Heart left ventricle (tissue), 16 donors: ENCODE measurements at regions not wholly inside any gene's neighbourhood (a gene's known extent, or its start where the extent isn't known, plus 50 kb on each side); places are given as distances from the start of the nearest gene placed in this dataset.
A peak's percentile ranks its signal among the peaks of the same experiment; 100 is the strongest.

Experiments
- ATAC-seq, 4 donors: fragments of 200-7000 bp; cut with Tn5 transposase; one replicate each; pipeline ENCODE4 v1.9.1; 2020 to 2022; ENCODE audit warnings: moderate library complexity in 4 of 4, mild to moderate bottlenecking in 3 of 4, moderate number of reproducible peaks in 1 of 4
- DNase-seq, 5 donors: peaks; one replicate each; pipeline ENCODE4 v3.0.0-alpha.2; 2020
- H3K27ac ChIP-seq, 12 donors: fragments of 200-600 bp; sonication (generic) in 4 of 12; one replicate each; pipeline versions ENCODE4 v1.5.0 to v1.8.0; 2016 to 2022; ENCODE audit warnings: mild to moderate bottlenecking in 2 of 12
- H3K27me3 ChIP-seq, 9 donors: fragments of 200-600 bp; sonication (generic) in 2 of 9; one replicate each; pipeline versions ENCODE4 v1.5.1 to v1.8.0; 2016 to 2022; ENCODE audit warnings: mild to moderate bottlenecking in 3 of 9
- H3K36me3 ChIP-seq, 9 donors: fragments of 200-600 bp; sonication (generic) in 2 of 9; one replicate each; pipeline versions ENCODE4 v1.5.0 to v1.8.0; 2018 to 2022; ENCODE audit warnings: mild to moderate bottlenecking in 2 of 9
- H3K4me1 ChIP-seq, 12 donors: fragments of 200-600 bp; sonication (generic) in 4 of 12; one replicate each; pipeline versions ENCODE4 v1.5.0 to v1.8.0; 2016 to 2022; ENCODE audit warnings: mild to moderate bottlenecking in 3 of 12
- H3K4me3 ChIP-seq, 12 donors: fragments of 200-600 bp; sonication (generic) in 4 of 12; one replicate each; pipeline versions ENCODE4 v1.5.0 to v1.8.0; 2017 to 2022; ENCODE audit warnings: mild to moderate bottlenecking in 9 of 12, moderate library complexity in 4 of 12
- H3K9me3 ChIP-seq, 12 donors: fragments of 200-600 bp; sonication (generic) in 4 of 12; one replicate each; pipeline versions ENCODE4 v1.5.0 to v1.8.0; 2016 to 2022; ENCODE audit warnings: mild to moderate bottlenecking in 1 of 12
- CTCF ChIP-seq, 12 donors: fragments of 200-600 bp; sonication (generic) in 4 of 12; IDR thresholded peaks; one replicate each; pipeline versions ENCODE4 v1.5.0 to v1.8.0; 2018 to 2022; ENCODE audit warnings: antibody characterized with exemption in 12 of 12, mild to moderate bottlenecking in 5 of 12
- POLR2A ChIP-seq, 2 donors: fragments of 450-650 bp; IDR thresholded peaks; one replicate each; pipeline ENCODE4 v1.6.1; 2017; ENCODE audit warnings: antibody characterized with exemption in 2 of 2, mild to moderate bottlenecking in 2 of 2, moderate library complexity in 2 of 2
- WGBS, 4 donors: extraction: QIAGEN DNeasy Blood & Tissue Kit in 2 of 4; methylation state at CpG; one replicate each; pipeline versions ENCODE4 v1.1.5 to v1.1.7; 2013 to 2018; 5-methylcytosine and 5-hydroxymethylcytosine counted together
- intact Hi-C, 10 donors: fragments of 100-400 bp; cut with DNase I; formaldehyde crosslinking; loops; one replicate each; pipeline versions ENCODE4 v1.11.1 to v1.14.2; 2022
- donor health status: ischemic (EF 13 %, LVEDD 7.1; RV severe dilation, severe dysfunction).
- donor health status: healthy with polysubstance abuse.
- donor health status: DM: no; HTN: yes; CAD: no.
- donor health status: DM: no; HTN: no; CAD: no.
- donor health status: ischemic (EF 25% LVEDD 6.9; RV normal size, moderate dysfunction).
- donor health status: ischemic (EF 25% LVEDD 5.7; RV mildly dilated, moderate dysfunction).
- donor health status: healthy.
- donor health status: DM: yes; HTN: yes; CAD: no.
- donor health status: ischemic (EF 35%, LVEDD 5.7; RV mildly dilated, moderate dysfunction).
- donor health status: nonischemic (EF 11% LVEDD 7.7; RV severe dilation, severe dysfunction).
- donor health status: DM: yes; HTN: yes; CAD: no.
- donor health status: PGD.
- donor health status: ischemic (EF 29% LVEDD 5.4; RV normal size, mild dysfunction).
- donor health status: nonischemic (EF 23%, LVEDD 6.1; RV moderate dilation, normal function).

GRCh38 chr9:13993632-13994185 lies 320.2 kb downstream of the NFIB start:
- no peak for TF ChIP-seq CTCF (IDR thresholded peaks at IDR 0.05)
- TF ChIP-seq POLR2A (IDR thresholded peaks at IDR 0.05): no peak
- 68 to 87% (median 79%) methylated on average over 7 of the region's 7 CpGs for WGBS, 4 donors
- ATAC-seq (peak in 1 of 4 donors; percentile 18), DNase-seq (no peak)
- Histone ChIP-seq H3K27me3 (no peaks in the 10 kb centered on the region), H3K27ac (peak overlapping the region in 4 of 12 donors; percentile 3 to 35 (median 8)), H3K4me3 (no peak overlapping the region), H3K36me3 (no peaks in the 10 kb centered on the region), H3K4me1 (peaks cover 0 to 14% (median 0%) of the 10 kb centered on the region in 12 donors), H3K9me3 (no peaks in the 10 kb centered on the region)
- intact Hi-C loops: no loop called here

GRCh38 chr9:13992138-13993088 lies 321.5 kb downstream of the NFIB start:
- DNase-seq (no peak), ATAC-seq (no peak)
- 76 to 89% (median 85%) methylated on average over 8 of the region's 8 CpGs for WGBS, 4 donors
- intact Hi-C loops: no loop called here
- no peak for TF ChIP-seq POLR2A (IDR thresholded peaks at IDR 0.05)
- no peak for TF ChIP-seq CTCF (IDR thresholded peaks at IDR 0.05)
- Histone ChIP-seq H3K36me3 (no peaks in the 10 kb centered on the region), H3K4me3 (no peak overlapping the region), H3K27me3 (no peaks in the 10 kb centered on the region), H3K9me3 (no peaks in the 10 kb centered on the region), H3K4me1 (peaks cover 0 to 14% (median 0%) of the 10 kb centered on the region in 12 donors), H3K27ac (no peak overlapping the region)

GRCh38 chr9:13991395-13991794 lies 322.5 kb downstream of the NFIB start:
- TF ChIP-seq CTCF (IDR thresholded peaks at IDR 0.05): no peak
- Histone ChIP-seq H3K27ac (no peak overlapping the region), H3K27me3 (no peaks in the 10 kb centered on the region), H3K9me3 (no peaks in the 10 kb centered on the region), H3K4me3 (no peak overlapping the region), H3K36me3 (no peaks in the 10 kb centered on the region), H3K4me1 (peaks cover 0 to 14% (median 0%) of the 10 kb centered on the region in 12 donors)
- DNase-seq: no peak
- intact Hi-C loops: no loop called here
- ATAC-seq: no peak
- WGBS, 4 donors: 94 to 100% (median 98%) methylated on average over 1 of the region's 1 CpG

GRCh38 chr9:13990994-13991393 lies 322.9 kb downstream of the NFIB start:
- H3K36me3 ChIP-seq: no peaks in the 10 kb centered on the region
- no peaks in the 10 kb centered on the region for H3K27me3 ChIP-seq
- 71 to 84% (median 77%) methylated on average over 4 of the region's 4 CpGs for WGBS, 4 donors
- DNase-seq: no peak
- no peak for TF ChIP-seq CTCF (IDR thresholded peaks at IDR 0.05)
- no peak for TF ChIP-seq POLR2A (IDR thresholded peaks at IDR 0.05)
- H3K27ac ChIP-seq: no peak overlapping the region
- peaks cover 0 to 14% (median 0%) of the 10 kb centered on the region in 12 donors for H3K4me1 ChIP-seq
- no peak overlapping the region for H3K4me3 ChIP-seq
- ATAC-seq: no peak
- H3K9me3 ChIP-seq: no peaks in the 10 kb centered on the region
- intact Hi-C loops: no loop called here
